Body of pancreas (tissue), 4 donors: ENCODE measurements at regions not wholly inside any gene's neighbourhood (a gene's known extent, or its start where the extent isn't known, plus 50 kb on each side); places are given as distances from the start of the nearest gene placed in this dataset.

Experiments used
- ATAC-seq: fragments of 150-250 bp; one replicate; pipeline ENCODE4 v1.9.1; 2016
- DNase-seq, 4 donors: peaks; one replicate each; pipeline ENCODE4 v3.0.0-alpha.2; 2019
- H3K27ac ChIP-seq, 4 donors: fragments of 200-600 bp; sonication (generic); 1 replicate in 3 of 4; 2 replicates in 1 of 4; pipeline versions ENCODE4 v1.5.1 to v1.6.1; 2016 to 2019; ENCODE audit warnings: mild to moderate bottlenecking in 1 of 4, mixed read lengths in 1 of 4, moderate library complexity in 1 of 4
- H3K27me3 ChIP-seq, 2 donors: fragments of 200-600 bp; sonication (generic); one replicate each; pipeline ENCODE4 v1.6.0; 2016; ENCODE audit warnings: mild to moderate bottlenecking in 1 of 2
- H3K36me3 ChIP-seq, 2 donors: fragments of 200-600 bp; sonication (generic); replicated peaks in 1 of 2; 2 replicates each; pipeline ENCODE4 v1.5.1; 2016; ENCODE audit warnings: low read depth in 2 of 2; ENCODE audit not compliant: insufficient read depth in 1 of 2
- H3K4me1 ChIP-seq: fragments of 200-600 bp; sonication (generic); one replicate; pipeline ENCODE4 v1.6.0; 2016
- H3K4me3 ChIP-seq, 2 donors: fragments of 200-600 bp; sonication (generic); 1 replicate in 1 of 2; 2 replicates in 1 of 2; pipeline ENCODE4 v1.5.1; 2016 to 2019
- H3K9me3 ChIP-seq, 3 donors: fragments of 200-600 bp; sonication (generic); 1 replicate in 2 of 3; 2 replicates in 1 of 3; pipeline ENCODE4 v1.5.1; 2016
- POLR2A ChIP-seq, 3 donors: fragments of 450-650 bp; IDR thresholded peaks; one replicate each; pipeline ENCODE4 v1.6.1; 2016; ENCODE audit warnings: antibody characterized with exemption in 3 of 3, mild to moderate bottlenecking in 2 of 3
- WGBS, 2 donors: methylation state at CpG; one replicate each; pipeline ENCODE4 v1.1.5; 2017; 5-methylcytosine and 5-hydroxymethylcytosine counted together
- intact Hi-C: fragments of 100-400 bp; cut with DNase I; formaldehyde crosslinking; loops from one replicate; pipeline ENCODE4 v1.15.1; 2023
- TF ChIP-seq, protein P1 (sequence below), 7 experiments: fragments of 450-650 bp in 4 of 7; fragments of 200-600 bp in 3 of 7; sonication (generic) in 3 of 7; IDR thresholded peaks; one replicate each; pipeline ENCODE4 v1.5.1; 2016 to 2019; ENCODE audit warnings: antibody characterized with exemption in 7 of 7

DNA sequence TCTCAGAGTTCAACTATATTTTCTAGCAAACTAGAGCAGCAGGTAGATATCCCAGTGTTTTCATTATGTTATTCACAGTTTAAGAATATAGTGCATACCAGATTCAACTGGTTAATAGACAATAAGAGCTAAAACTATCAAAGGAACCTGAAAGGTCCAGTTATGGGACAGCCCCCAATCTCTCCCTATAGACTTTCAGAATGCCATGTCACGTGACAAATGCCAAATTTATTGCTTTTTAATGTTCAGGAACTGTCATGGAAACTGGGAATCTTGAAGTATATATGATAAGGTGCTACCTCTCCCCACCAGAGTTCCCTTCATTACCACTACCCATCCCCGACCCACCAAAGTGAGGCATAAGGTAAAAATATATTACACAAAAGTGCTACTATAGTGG lies 629.0 kb upstream of the SEMA6A start:
- intact Hi-C loops: no loop called here
- ATAC-seq (no peak), DNase-seq (no peak)
- Histone ChIP-seq H3K9me3 (no peaks in the 10 kb centered on the region), H3K4me3 (no peak overlapping the region), H3K4me1 (no peaks in the 10 kb centered on the region), H3K36me3 (no peaks in the 10 kb centered on the region), H3K27ac (no peak overlapping the region), H3K27me3 (no peaks in the 10 kb centered on the region)
- TF ChIP-seq POLR2A (IDR thresholded peaks at IDR 0.05): no peak
- TF ChIP-seq, protein P1, sequence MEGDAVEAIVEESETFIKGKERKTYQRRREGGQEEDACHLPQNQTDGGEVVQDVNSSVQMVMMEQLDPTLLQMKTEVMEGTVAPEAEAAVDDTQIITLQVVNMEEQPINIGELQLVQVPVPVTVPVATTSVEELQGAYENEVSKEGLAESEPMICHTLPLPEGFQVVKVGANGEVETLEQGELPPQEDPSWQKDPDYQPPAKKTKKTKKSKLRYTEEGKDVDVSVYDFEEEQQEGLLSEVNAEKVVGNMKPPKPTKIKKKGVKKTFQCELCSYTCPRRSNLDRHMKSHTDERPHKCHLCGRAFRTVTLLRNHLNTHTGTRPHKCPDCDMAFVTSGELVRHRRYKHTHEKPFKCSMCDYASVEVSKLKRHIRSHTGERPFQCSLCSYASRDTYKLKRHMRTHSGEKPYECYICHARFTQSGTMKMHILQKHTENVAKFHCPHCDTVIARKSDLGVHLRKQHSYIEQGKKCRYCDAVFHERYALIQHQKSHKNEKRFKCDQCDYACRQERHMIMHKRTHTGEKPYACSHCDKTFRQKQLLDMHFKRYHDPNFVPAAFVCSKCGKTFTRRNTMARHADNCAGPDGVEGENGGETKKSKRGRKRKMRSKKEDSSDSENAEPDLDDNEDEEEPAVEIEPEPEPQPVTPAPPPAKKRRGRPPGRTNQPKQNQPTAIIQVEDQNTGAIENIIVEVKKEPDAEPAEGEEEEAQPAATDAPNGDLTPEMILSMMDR (IDR thresholded peaks at IDR 0.05): no peak
- 60 to 66% methylated on average over 2 of the region's 2 CpGs for WGBS, 2 donors

DNA sequence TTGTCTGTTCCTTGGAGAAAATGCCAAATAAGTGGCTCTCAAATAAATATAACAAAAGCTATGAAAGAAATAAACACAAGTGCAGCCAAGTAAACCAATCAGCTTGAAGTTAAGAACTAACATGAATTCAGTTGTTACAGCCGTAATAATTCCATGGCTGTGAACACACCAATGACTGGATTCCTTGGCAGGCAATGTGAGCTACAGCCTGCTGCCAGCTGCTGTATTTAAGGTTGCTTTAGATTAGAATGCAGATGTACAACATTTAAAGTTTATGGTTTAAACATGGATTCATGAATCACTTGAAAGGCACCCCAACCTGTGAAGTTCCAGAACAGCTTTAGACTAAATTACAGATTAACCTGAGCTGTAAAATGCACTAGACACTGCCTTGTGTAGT lies 626.4 kb upstream of the SEMA6A start:
- no peaks in the 10 kb centered on the region for H3K27me3 ChIP-seq
- TF ChIP-seq POLR2A (IDR thresholded peaks at IDR 0.05): no peak
- TF ChIP-seq, protein P1 (IDR thresholded peaks at IDR 0.05): no peak
- H3K36me3 ChIP-seq: no peaks in the 10 kb centered on the region
- H3K4me1 ChIP-seq: no peaks in the 10 kb centered on the region
- H3K9me3 ChIP-seq: no peaks in the 10 kb centered on the region
- no peak overlapping the region for H3K4me3 ChIP-seq
- ATAC-seq (no peak), DNase-seq (no peak)
- WGBS, 2 donors: 27 to 30% methylated on average over 1 of the region's 1 CpG
- intact Hi-C loops: no loop called here
- no peak overlapping the region for H3K27ac ChIP-seq

DNA sequence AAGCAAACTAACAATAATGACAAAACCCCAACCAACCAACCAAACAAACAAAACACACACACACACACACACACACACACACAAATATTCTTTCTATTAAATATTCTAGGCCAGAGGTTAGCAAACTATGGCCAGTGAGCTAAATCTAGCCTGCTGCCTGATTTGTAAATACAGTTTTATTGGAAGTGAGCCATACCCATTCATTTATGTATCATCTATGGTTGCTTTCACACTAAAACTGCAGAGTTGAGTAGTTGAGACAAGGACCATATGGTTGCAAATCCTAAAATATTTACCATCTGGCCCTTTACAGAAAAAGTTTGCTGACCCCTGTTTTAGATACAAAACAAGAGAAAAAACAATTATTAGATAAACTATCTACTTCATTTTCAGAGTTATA lies 620.5 kb upstream of the SEMA6A start:
- intact Hi-C loops: no loop called here
- no peaks in the 10 kb centered on the region for H3K4me1 ChIP-seq
- H3K9me3 ChIP-seq: no peaks in the 10 kb centered on the region
- no peak overlapping the region for H3K4me3 ChIP-seq
- TF ChIP-seq, protein P1 (IDR thresholded peaks at IDR 0.05): no peak
- TF ChIP-seq POLR2A (IDR thresholded peaks at IDR 0.05): no peak
- no peaks in the 10 kb centered on the region for H3K27me3 ChIP-seq
- ATAC-seq (no peak), DNase-seq (no peak)
- no peak overlapping the region for H3K27ac ChIP-seq
- no peaks in the 10 kb centered on the region for H3K36me3 ChIP-seq

DNA sequence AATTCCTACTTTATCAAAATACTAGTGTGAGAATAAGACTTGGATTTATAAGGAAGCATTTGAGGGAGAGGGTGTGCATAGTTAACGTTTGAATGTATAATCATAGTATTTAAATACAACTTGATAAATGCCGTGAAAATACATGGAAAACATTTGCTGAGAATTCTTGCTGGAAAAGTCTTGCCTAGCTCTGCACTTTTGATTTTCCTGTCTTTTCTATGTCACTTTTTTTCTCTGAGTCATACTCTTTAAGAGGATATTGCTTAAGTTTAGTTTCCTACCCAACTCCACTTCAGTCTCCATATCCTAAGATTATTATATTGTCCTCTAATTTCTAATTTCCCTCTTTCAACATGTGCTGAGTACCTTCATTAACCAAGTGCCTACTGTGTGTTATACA lies 616.6 kb upstream of the SEMA6A start:
- H3K4me1 ChIP-seq: no peaks in the 10 kb centered on the region
- H3K36me3 ChIP-seq: no peaks in the 10 kb centered on the region
- H3K4me3 ChIP-seq: no peak overlapping the region
- TF ChIP-seq POLR2A (IDR thresholded peaks at IDR 0.05): no peak
- TF ChIP-seq, protein P1 (IDR thresholded peaks at IDR 0.05): no peak
- 65 to 74% methylated on average over 2 of the region's 2 CpGs for WGBS, 2 donors
- H3K27me3 ChIP-seq: no peaks in the 10 kb centered on the region
- DNase-seq (no peak), ATAC-seq (no peak)
- intact Hi-C loops: no loop called here
- no peaks in the 10 kb centered on the region for H3K9me3 ChIP-seq
- no peak overlapping the region for H3K27ac ChIP-seq

DNA sequence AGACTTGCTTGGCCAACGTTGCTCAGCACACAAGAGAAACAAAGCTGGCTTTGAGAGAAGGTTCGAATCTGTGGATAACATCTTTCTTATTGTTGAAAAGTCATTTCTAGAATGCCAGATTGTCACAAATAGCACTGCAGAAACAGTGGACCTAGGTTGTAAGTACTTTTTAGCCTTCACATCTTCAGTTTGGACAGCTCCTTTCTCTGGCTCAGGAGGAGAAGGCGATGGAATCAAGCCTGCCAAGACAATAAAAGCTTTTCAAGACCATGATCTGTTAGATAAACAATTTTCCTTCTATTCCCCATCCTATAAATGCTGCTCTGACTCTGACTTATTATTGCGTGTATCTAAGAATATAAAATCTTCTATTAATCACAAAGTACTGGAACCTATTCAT lies 615.2 kb upstream of the SEMA6A start:
- H3K27ac ChIP-seq: no peak overlapping the region
- H3K4me1 ChIP-seq: no peaks in the 10 kb centered on the region
- intact Hi-C loops: no loop called here
- no peak for DNase-seq
- TF ChIP-seq, protein P1 (IDR thresholded peaks at IDR 0.05): no peak
- no peak for TF ChIP-seq POLR2A (IDR thresholded peaks at IDR 0.05)
- 49 to 52% methylated on average over 4 of the region's 4 CpGs for WGBS, 2 donors
- no peak for ATAC-seq
- H3K4me3 ChIP-seq: no peak overlapping the region
- no peaks in the 10 kb centered on the region for H3K27me3 ChIP-seq
- no peaks in the 10 kb centered on the region for H3K9me3 ChIP-seq
- H3K36me3 ChIP-seq: no peaks in the 10 kb centered on the region
